HG03442 (cell line): ENCODE measurements at regions not wholly inside any gene's neighbourhood (a gene's known extent, or its start where the extent isn't known, plus 50 kb on each side); places are given as distances from the start of the nearest gene placed in this dataset.
A peak's percentile ranks its signal among the peaks of the same experiment; 100 is the strongest.
"Not testable (repeated sequence)": the region's sequence is repeated elsewhere in the genome, so short reads cannot be mapped to it uniquely, and the experiment has no call there.

ENCODE experiments used
- ATAC-seq: cut with Tn5 transposase; IDR thresholded peaks from one replicate; pipeline ENCODE4 v1.9.1; 2021; ENCODE audit warnings: mild to moderate bottlenecking, moderate library complexity; ENCODE audit not compliant: unreplicated experiment

DNA sequence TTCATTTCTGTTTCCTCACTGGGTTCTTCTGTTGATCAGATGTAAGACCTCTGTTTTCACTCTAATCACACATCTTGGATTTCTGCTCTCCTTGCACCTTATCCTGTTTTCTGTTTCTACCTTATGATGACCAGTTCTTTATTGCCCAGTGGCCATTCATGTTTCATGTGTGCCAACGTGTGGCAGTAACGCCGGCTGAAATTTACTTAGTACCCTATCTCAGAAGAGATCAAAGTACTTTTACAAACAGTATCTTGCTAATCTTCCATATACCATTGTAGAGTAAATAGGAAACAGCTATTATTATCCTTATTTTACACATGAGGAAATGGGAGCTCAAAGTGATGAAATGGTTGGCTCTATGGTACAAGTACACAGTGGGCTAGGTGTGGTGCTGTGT is 74.0 kb downstream of the GATA3 start:
- no peak for ATAC-seq

DNA sequence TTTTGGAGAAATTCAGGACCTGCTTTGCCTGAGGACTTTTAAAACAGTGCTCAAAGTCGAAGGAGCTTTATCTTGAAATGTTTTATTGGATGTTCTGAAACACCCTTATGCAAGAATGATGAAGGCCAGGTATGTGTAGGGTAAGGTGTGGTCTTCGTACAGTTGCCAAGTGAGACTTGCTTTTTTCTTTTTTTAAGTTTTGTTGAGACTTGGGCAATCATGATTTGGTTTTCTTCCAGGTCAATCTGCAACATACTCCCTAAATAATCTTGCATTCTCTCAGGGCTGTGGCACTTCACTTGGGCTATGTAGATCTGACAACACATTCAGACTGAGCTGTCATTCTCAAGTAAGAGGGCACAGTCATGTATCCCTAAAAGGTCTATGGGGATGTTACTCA is 75.0 kb downstream of the GATA3 start:
- ATAC-seq = no peak

GRCh38 chr10:8130973-8131911 is 76.8 kb downstream of the GATA3 start:
- peak; percentile 73 for ATAC-seq

DNA sequence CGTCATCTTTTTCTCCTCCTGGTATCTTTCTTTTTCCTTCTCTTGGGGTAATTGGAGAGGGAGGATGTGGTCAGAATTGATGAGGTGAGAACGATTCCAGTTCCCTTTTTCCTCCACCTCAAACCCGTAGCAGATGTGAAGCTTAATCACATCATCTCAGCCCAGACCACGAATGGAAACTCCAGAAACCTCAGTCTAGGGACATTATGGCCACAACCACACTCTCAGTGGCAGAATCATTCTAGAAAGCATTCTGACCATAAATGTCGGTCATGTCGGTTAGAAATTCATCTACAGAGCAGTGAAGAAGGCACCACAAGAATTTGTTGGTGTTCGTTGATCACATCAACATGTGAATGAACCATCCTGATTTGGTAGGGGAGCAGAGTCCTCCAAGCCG is 78.7 kb downstream of the GATA3 start:
- peak; percentile 49 for ATAC-seq

GRCh38 chr10:8136736-8137135 is 82.2 kb downstream of the GATA3 start:
- no peak for ATAC-seq

DNA sequence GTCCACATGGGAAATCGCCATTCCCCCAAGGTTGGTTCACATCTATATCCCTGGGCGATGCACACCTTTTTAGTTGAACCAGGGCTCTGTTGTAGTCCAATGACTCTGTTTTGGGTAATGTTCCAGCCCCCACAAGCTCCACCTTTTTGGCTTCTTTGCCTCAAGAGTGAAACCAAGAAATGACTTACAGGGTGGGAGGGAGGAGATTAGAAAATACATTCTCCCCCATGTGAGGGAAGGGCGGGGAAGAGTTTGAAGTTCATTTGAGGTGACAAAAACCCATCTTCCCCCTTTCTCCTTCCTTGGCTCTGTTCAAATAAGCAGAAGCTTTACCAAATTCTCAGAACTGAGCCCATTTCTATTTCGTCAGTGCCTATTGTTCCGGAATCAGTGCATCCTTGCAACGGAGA is 82.8 kb downstream of the GATA3 start:
- no peak for ATAC-seq

GRCh38 chr10:8137726-8138125 is 83.2 kb downstream of the GATA3 start:
- ATAC-seq = no peak

DNA sequence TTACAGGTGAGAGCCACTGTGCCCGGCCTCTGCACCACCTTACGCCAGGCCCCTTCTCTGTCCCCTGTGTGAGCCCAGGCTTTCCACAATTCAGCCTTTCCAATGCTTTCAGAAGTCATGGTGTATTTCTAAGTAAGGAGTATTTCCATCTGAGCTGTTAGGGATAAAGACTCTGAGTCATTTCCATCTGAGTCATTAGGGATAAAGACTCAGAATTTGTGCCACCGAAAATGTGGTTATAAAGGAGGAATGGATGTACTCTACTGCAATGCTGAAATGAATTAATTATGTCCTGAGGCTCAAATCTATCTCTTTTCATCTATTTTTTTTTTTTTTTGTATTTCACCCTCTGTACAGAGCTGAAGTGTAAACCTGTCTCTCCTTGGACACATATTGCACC is 84.0 kb downstream of the GATA3 start:
- ATAC-seq = no peak

GRCh38 chr10:8144496-8144895 is 90.0 kb downstream of the GATA3 start:
- ATAC-seq = no peak

DNA sequence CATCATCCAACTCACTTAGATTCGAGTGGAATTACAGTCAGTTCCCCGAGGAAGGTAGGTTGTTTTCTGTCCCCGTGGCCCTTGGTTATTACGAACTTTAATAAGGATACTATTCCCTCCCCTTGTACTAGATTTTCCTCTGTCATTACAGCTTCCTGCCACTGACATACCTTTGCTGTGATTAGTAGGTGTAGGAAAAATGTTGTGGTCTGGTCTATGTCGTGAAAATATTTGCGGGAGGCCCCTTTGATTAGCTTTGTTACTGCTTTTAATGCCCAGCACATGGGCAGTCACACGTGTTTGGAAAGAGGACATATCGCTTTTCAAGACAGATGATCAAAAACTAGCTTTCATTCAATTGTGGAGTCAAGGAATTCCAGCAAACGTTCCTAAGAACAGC is 92.2 kb downstream of the GATA3 start:
- ATAC-seq = no peak

DNA sequence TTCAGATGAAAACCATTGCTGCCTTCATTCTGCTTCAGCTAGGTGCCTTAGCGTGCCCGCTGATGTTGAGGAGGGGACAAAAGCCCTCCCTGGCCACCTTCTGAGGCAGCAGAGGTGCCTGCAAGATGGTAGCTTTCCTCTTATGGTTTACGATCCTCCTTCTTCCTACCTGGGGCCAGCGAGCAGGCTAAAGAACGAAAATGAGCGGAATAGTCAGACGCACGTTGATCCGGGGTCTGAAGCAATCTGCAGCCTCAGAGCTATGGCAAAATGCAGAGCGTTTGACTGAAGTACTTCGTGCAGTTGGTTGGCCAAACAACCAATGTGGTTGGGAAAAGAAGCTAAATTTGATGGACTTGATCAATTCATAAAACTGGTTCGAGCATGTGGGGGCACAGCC is 95.5 kb downstream of the GATA3 start:
- ATAC-seq = no peak

DNA sequence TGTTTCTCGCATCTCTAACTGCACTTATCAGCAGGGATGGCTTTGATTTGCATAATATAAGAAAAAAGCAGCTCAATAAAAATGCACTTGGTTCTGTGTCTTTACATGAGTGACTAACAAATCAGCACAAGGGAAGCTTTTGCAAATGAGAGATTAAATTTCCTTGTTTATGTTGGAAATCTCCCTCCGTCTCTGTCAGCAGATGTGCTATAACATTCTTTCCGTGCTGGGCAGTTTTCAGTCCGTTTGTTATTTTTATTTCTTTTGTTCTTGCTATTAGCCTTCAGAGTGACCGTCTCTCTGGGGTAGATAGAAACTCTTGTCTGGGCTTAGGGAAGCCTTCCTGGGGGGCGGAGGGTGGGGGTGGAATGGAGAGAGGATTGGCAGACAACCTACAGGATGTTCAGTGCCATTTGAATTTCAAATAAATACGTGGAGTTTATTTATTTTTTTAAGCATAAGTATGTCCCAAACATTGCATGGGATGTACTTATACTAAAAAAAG is 96.0 kb downstream of the GATA3 start:
- no peak for ATAC-seq

DNA sequence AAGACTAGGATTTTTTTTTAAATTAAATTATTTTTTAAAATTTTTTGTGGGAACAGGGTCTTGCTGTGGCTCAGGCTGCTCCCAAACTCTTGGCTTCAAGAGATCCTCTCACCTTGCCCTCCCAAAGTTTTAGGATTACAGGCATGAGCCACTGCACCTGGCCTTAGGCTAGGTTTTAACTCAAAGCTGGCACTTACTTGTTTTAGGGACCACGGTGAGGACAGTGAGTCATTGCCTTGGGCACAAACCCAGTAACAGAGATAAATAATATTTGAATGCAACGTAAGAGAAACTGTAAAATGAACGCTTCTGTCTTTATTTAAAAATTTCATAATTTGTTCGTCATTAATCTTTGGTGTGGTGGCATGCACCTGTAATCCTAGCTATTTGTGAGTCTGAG is 96.6 kb downstream of the GATA3 start:
- no peak for ATAC-seq

DNA sequence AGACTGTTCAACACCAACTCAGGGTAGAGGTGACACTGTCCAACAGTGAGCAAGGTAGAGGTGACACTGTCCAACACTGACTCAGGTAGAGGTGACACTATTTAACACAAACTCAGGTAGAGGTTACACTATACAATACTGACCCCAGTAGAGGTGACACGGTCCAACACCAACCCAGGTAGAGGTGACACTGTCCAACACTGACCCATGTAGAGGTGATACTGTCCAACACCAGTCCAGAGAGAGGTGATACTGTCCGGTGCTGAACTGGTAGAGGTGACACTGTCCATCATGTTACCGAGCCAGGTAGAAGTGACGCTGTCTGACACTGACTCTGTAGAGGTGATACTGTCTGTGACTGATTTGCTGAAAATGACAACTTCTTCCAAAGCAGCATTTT is 102.4 kb downstream of the GATA3 start:
- ATAC-seq = no peak

- no peak for ATAC-seq
Observed at GRCh38 chr10:8158193-8159071, 103.9 kb downstream of the GATA3 start.

DNA sequence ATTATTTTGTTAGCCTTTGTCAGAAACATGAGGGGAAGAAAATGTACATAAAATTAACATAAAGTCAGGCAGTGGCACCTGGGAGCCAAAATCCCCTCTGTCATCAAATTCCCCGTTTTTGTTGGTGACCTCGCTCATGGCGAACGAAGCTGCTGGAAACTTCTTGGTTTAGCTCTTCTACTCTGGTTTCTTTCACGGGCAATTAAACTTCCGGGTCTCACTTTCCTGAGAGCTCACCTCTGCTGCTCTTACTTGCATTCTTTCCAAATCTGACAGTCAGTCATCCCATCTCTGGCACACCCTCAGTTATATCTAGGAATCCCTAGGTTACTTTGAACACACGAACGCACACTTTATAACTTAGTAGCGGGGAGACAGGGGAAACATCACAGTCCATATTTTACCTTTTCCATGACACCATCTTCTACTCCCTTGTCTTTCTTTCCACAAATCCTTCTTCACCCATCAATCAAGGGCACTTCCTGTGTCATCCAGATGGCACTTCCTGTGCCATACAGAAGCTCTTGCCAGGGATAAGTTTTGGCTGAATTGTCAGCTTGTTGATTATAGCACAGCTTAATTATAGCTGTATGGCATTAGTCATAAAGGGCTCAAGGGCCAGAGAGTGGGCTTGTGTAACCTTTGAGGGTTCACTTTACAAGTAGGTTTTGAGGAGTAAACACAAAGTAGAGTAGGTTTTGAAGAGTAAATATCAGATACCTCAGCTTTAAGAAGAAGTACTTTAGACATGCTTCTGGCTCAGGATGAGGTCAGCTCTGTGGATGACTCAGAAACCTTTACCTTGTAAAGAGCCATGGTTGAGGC is 105.1 kb downstream of the GATA3 start:
- no peak for ATAC-seq

- ATAC-seq = no peak
Observed at GRCh38 chr10:8163824-8164223, 109.3 kb downstream of the GATA3 start.

DNA sequence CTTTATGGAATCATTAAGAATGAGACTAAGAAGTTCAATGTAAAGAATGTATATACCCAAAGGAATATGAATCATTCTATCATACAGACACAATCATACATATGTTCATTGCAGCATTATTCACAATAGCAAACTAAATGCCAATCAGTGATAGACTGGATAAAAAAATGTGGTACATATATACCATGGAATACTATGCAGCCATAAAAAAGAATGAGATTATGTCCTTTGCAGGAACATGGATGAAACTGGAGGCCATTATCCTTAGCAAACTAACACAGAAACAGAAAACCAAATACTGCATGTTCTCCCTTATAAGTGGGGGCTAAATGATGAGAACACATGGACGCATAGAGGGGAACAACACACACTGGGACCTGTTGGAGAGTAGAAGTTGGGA is 110.2 kb downstream of the GATA3 start:
- not testable (repeated sequence) for ATAC-seq

GRCh38 chr10:8168836-8169235 is 114.3 kb downstream of the GATA3 start:
- ATAC-seq = no peak

GRCh38 chr10:8171008-8171407 is 116.5 kb downstream of the GATA3 start:
- no peak for ATAC-seq

DNA sequence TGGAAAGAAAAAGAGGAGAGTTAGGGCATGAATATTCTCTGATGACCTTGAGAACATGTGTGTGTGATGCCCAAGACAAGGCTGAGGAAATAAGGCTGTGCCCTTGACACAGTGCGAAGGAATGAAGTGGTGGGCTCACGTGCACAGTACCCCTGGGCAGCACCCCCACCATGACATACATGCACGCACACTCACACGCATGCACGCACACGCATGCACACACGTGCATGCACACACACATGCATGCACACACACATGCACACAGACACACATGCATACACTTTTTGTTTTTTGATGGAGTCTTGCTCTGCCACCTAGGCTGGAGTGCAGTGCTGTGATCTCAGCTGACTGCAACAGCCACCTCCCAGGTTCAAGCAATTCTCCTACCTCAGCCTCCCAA is 118.1 kb downstream of the GATA3 start:
- no peak for ATAC-seq
